Vagina (tissue), 2 donors: ENCODE measurements at regions not wholly inside any gene's neighbourhood (a gene's known extent, or its start where the extent isn't known, plus 50 kb on each side); places are given as distances from the start of the nearest gene placed in this dataset.

ENCODE experiments used
- CTCF ChIP-seq, 3 experiments: fragments of 450-650 bp in 2 of 3; fragments of 200-600 bp in 1 of 3; sonication (generic) in 1 of 3; IDR thresholded peaks; one replicate each; pipeline ENCODE4 v1.5.1; 2017 to 2019; ENCODE audit warnings: antibody characterized with exemption in 3 of 3, mild to moderate bottlenecking in 2 of 3, moderate library complexity in 2 of 3
- POLR2A ChIP-seq, 2 donors: fragments of 450-650 bp; IDR thresholded peaks; one replicate each; pipeline ENCODE4 v1.6.1; 2017; ENCODE audit warnings: antibody characterized with exemption in 2 of 2, mild to moderate bottlenecking in 2 of 2, moderate library complexity in 2 of 2
- POLR2AphosphoS5 ChIP-seq, 2 donors: sonication (generic); formaldehyde crosslinking; IDR thresholded peaks; one replicate each; pipeline ENCODE4 v1.9.0; 2017; ENCODE audit warnings: antibody characterized with exemption in 2 of 2, mild to moderate bottlenecking in 2 of 2, low read depth in 1 of 2; ENCODE audit not compliant: insufficient read depth in 1 of 2

GRCh38 chr3:88443066-88443465 lies 293.3 kb downstream of the C3orf38 start:
- TF ChIP-seq CTCF (IDR thresholded peaks at IDR 0.05) = no peak
- no peak for TF ChIP-seq POLR2A (IDR thresholded peaks at IDR 0.05)
- TF ChIP-seq POLR2AphosphoS5 (IDR thresholded peaks at IDR 0.05; ENCODE audit: insufficient read depth in 1 of 2, low read depth in 1 of 2) = no peak
